ENCODE measurements at regions not wholly inside any gene's neighbourhood (a gene's known extent, or its start where the extent isn't known, plus 50 kb on each side); places are given as distances from the start of the nearest gene placed in this dataset.

DNA sequence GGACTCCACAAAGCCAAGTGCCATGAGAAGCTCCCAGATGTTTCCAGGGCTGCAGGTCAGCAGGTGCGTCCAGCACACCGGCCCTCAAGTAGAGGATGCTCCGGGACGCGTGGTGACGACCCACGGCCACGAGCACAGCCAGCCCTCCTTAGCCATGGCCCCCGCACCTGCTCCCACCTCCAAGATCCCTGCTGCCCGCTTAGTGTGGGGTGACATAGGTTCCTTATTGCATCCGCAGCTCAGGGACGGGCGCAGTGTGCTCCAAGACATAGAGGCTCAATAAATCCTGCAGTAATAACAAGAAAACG is 138.1 kb upstream of the RPS6KA2 start:
- H3K27me3 ChIP-seq (ENCODE audit: low read depth) = no peaks in the 10 kb centered on the region
- ATAC-seq = no peak
- H3K4me1 ChIP-seq = no peaks in the 10 kb centered on the region
- H3K9me3 ChIP-seq = no peaks in the 10 kb centered on the region
- TF ChIP-seq, protein P1, sequence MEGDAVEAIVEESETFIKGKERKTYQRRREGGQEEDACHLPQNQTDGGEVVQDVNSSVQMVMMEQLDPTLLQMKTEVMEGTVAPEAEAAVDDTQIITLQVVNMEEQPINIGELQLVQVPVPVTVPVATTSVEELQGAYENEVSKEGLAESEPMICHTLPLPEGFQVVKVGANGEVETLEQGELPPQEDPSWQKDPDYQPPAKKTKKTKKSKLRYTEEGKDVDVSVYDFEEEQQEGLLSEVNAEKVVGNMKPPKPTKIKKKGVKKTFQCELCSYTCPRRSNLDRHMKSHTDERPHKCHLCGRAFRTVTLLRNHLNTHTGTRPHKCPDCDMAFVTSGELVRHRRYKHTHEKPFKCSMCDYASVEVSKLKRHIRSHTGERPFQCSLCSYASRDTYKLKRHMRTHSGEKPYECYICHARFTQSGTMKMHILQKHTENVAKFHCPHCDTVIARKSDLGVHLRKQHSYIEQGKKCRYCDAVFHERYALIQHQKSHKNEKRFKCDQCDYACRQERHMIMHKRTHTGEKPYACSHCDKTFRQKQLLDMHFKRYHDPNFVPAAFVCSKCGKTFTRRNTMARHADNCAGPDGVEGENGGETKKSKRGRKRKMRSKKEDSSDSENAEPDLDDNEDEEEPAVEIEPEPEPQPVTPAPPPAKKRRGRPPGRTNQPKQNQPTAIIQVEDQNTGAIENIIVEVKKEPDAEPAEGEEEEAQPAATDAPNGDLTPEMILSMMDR (IDR thresholded peaks at IDR 0.05) = no peak
- DNase-seq = no peak
- no peaks in the 10 kb centered on the region for H3K36me3 ChIP-seq
- H3K4me3 ChIP-seq = no peak overlapping the region
- H3K27ac ChIP-seq = no peak overlapping the region
- intact Hi-C loops (cut with DNase I) = no loop called here

DNA sequence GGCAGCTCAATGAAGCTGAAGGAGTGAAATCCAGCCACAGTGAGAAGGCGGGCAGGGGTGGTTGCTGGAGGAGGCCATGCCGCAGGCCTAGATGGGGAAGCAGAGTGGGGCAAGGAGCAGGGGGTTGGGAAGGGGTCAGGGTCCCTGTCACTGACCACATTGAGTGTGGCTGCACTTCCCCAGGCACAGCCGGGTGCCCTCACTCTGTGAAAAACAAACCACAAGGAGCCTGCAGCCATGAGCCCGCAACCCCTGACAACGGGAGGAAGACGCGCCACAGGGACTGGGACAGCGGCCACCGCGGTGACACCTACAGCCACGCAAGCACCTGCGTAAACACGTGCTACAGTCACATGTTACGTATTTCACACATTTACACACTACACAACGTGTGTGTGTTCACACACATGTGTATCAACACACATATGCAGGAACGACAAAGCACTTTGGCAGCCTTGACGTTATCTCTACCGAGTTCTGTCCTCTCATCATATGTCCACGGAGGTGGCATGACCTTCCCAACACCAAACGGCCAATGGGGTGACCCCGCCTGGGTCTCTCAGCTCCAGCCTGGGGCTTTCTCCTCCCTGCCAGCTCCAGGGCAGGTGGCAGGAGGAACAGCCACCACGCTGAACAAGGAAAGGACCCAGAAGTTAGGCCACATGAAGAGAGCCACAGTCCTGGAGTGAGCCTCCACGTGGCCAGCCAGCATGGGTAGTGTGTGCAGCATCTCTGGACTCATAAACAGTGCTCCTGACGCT is 137.6 kb upstream of the RPS6KA2 start:
- TF ChIP-seq, protein P1 (IDR thresholded peaks at IDR 0.05) = no peak
- no peak overlapping the region for H3K4me3 ChIP-seq
- no peaks in the 10 kb centered on the region for H3K4me1 ChIP-seq
- no peaks in the 10 kb centered on the region for H3K36me3 ChIP-seq
- DNase-seq (no peak), ATAC-seq (no peak)
- intact Hi-C loops (cut with DNase I) = no loop called here
- no peak overlapping the region for H3K27ac ChIP-seq
- H3K27me3 ChIP-seq (ENCODE audit: low read depth) = no peaks in the 10 kb centered on the region
- H3K9me3 ChIP-seq = no peaks in the 10 kb centered on the region

DNA sequence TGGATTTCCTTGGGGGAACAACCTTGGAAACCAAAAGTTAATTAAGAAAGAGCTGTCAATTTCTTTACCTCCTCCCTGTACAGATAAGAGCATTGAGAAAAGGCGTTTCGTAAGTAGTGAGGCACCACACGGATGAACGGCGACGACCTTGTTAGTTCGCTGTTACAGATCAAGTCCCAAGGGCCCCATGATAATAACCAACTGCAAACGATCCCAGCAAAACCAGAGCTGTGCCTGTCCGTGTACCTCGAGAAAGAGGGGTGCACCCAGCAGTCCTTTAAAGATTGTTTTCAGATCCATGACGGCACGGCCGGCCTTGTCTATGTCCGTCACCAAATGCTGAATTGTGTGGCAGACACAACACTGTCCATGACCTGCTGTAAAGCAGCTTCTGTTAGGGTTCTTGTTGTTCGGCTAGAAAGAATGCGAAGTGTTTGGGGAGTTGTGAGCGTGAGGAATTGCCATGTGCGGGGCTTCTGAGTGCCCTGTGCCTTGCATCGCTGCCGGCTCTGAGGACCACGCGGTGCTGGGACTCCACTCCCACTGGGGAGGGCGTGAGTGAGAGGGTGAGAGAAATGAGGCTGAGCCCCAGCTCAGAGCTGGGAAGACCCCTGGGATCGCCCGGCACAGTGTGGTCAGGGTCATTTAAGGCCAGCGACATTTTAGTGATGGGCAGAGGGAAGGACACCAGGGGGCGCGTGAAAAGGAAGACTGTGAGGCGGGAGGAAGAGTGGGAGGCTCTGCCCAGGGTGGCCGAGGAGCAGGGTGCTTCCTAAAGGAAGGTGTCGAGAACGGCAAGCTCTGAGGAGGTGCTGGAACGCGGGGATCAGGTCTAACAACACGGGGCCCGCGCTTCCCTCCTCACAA is 136.8 kb upstream of the RPS6KA2 start:
- no peak for DNase-seq
- TF ChIP-seq, protein P1 (IDR thresholded peaks at IDR 0.05) = no peak
- ATAC-seq = no peak
- no peaks in the 10 kb centered on the region for H3K9me3 ChIP-seq
- no peaks in the 10 kb centered on the region for H3K36me3 ChIP-seq
- intact Hi-C loops (cut with DNase I) = no loop called here
- no peaks in the 10 kb centered on the region for H3K4me1 ChIP-seq
- no peak overlapping the region for H3K27ac ChIP-seq
- no peak overlapping the region for H3K4me3 ChIP-seq
- no peaks in the 10 kb centered on the region for H3K27me3 ChIP-seq (ENCODE audit: low read depth)

DNA sequence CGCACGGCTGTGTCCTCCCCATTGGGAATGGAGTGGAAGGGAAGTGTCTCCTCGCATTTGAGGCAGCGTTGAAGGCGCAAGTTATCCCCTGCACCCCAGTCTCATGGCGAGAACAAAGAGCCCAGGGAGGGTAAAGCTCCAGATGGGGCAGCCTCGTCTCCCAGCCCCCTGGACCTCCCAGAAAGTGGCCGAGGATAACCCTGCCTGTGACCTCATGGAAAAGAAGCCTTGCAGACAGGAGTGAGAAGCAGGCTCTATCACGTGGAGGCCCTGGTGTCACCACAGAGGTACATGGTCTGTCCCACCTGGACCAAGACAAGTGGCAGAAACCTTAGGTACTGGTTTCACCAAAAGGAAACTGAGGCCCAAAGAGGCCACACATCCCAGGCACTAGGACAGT is 134.8 kb upstream of the RPS6KA2 start:
- TF ChIP-seq, protein P1 (IDR thresholded peaks at IDR 0.05) = no peak
- Histone ChIP-seq H3K4me1 (peaks cover 18% of the 10 kb centered on the region), H3K36me3 (no peaks in the 10 kb centered on the region), H3K27me3 (ENCODE audit: low read depth) (no peaks in the 10 kb centered on the region), H3K9me3 (no peaks in the 10 kb centered on the region), H3K27ac (no peak overlapping the region), H3K4me3 (no peak overlapping the region)
- DNase-seq (no peak), ATAC-seq (no peak)
- intact Hi-C loops (cut with DNase I) = no loop called here

DNA sequence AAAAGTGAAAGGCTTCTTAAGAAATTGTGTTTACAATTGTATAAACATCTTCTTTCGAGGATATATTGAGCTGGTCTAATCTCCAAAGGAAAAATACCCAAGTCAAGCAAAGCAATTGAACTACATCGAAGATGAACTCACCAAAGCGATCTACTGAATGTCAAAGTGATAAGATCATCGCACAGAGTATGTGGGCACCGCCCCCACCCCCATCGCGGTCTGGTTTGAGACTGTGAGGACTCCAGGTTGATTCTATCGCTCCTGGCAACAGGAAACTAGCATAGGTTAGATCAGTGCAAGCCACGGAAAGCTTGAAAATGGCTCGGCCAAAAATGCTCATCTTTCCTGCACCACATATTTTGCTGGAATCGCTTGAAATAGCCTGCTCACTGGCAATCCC is 133.2 kb upstream of the RPS6KA2 start:
- no peak for DNase-seq
- Histone ChIP-seq H3K4me3 (no peak overlapping the region), H3K27ac (no peak overlapping the region), H3K4me1 (peaks cover 20% of the 10 kb centered on the region), H3K9me3 (no peaks in the 10 kb centered on the region), H3K27me3 (ENCODE audit: low read depth) (no peaks in the 10 kb centered on the region), H3K36me3 (no peaks in the 10 kb centered on the region)
- no peak for ATAC-seq
- TF ChIP-seq, protein P1 (IDR thresholded peaks at IDR 0.05) = no peak
- intact Hi-C loops (cut with DNase I) = no loop called here
